ENCODE measurements at regions not wholly inside any gene's neighbourhood (a gene's known extent, or its start where the extent isn't known, plus 50 kb on each side); places are given as distances from the start of the nearest gene placed in this dataset.
"Not testable (repeated sequence)": the region's sequence is repeated elsewhere in the genome, so short reads cannot be mapped to it uniquely, and the experiment has no call there.

GRCh38 chr22:23459645-23460516 is 120.2 kb downstream of the IGLL1 start:
- not testable (repeated sequence) for DNase-seq

DNA sequence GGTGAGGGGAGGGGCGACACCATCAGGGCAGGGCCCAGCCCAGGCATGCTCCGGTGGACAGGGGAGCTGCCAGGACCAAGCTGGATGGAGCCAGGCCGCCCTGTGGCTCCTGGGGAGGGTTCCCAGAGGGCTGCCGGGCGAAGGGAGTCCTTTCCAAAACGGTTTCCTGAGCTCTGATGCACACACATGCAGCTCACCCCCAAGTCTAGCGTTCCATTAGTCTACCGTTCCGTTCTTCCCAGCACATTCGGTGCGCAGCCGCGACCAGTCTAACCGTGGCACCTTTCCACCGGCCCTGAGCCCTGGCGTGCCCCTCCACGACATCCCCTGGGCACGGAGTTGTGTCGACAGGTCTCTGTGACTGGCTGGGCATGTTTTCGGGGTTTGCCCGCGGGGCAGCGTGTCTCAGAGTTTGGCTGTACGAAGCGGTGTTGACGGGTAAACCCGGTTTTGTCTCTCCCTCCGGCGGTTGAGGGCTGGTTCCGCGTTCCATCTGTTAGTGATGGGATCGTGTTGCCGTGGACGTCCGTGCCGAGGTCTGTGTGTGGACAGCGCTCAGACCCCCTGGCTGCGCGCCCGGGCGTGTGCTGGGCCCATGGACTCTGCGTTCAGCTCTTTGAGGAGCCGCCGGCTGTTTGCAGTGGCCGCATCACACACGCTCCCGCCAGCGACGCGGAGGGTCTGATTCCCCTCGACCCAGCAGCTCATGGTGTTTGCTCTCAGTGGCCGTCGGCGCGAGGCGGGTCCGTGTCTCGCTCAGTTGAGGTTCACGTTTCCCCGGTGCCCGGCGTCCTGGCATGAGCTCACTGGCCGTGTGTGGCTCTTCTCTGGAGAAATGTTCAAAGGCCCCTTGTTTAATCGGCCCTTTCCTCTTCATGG is 121.2 kb downstream of the IGLL1 start:
- no peak for DNase-seq

DNA sequence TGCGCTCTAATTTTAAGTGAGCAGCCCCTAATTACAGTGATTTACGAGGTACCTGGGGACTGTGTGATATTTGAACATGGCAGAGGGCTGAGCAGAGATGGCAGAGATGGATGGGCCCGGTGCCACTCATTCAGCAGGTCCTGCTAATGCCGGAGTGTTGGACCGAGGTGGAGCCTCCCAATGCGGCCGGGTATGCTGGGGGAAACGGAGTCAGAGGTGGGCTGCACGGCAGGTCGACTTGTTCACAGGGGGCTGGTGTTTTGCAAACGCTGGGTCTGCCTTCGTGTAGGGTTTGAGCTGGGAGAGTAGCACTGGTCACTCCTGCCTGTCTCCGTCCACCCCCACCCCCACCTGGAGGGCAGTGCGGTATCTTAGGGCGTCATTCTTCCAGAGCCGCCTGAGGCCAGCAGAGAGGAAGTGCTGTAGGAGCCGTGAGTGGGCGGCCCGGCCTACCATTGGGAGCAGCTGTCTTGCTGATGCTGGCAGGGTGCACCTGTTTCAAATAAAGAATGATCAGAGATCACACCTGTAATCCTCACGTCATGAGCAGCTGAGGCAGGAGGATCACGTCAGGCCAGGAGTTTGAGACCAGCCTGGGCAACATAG is 122.6 kb downstream of the IGLL1 start:
- DNase-seq, result no peak

GRCh38 chr22:23456666-23457379 is 123.3 kb downstream of the IGLL1 start:
- not testable (repeated sequence) for DNase-seq

DNA sequence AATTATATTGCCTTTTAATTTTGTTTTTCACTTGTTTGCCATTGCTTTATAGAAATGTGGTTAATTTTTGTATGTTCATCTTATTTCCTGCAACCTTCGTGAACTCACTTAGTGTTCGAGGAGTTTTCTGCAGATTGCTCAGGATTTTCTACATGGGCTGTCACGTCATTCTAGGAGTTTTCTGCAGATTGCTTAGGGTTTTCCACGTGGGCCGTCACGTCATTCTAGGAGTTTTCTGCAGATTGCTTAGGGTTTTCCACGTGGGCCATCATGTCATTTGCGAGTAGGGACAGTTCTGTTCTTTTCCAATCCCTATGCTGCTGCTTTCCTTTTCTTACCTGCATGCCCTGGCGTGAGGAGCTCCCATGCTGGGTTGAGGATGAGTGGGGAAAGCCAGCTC is 125.7 kb downstream of the IGLL1 start:
- DNase-seq, result not testable (repeated sequence)

- DNase-seq, result no peak
Measured at GRCh38 chr22:23453277-23453676, 126.8 kb downstream of the IGLL1 start.

- DNase-seq, result no peak
Measured at GRCh38 chr22:23452231-23453010, 127.7 kb downstream of the IGLL1 start.

GRCh38 chr22:23451452-23452230 is 128.4 kb downstream of the IGLL1 start:
- not testable (repeated sequence) for DNase-seq

- not testable (repeated sequence) for DNase-seq
Measured at GRCh38 chr22:23450821-23451220, 129.3 kb downstream of the IGLL1 start.

- DNase-seq, result no peak
Measured at GRCh38 chr22:23450434-23450795, 129.7 kb downstream of the IGLL1 start.

DNA sequence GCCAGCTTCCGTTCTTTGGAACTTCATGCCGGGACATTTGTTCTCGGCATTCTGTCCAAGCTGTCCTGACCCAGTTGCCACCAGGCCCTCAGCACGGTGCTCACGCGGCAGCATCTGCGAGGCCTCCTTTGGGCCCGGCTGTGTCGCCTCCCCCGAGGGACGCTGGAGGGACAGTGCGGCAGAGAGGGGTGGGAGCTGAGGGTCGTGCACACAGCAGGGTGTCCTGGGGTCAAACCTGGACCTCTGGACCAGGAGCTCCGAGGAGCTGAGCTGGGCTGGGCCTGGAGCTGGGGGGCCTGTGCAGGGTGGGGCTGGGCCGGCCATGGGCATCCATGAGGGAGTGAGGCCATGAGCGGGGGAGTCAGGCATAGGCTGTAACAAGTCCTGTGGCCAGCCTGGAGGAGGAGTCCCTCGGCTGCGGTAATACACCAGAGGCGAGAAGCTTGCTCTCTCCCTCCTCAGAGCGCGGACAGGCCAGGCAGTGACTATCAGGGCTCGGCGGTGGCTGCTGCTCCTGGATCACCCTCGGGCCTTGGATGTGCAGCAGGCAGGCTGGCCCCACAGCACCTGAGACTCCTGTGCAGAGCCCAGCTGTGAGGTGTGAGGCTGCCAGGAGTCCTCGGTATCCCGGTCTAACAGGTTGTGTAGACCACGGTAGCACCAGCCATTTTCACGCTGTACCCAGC is 130.2 kb downstream of the IGLL1 start:
- DNase-seq, result not testable (repeated sequence)

- DNase-seq, result not testable (repeated sequence)
Measured at GRCh38 chr22:23448499-23449288, 131.4 kb downstream of the IGLL1 start.

DNA sequence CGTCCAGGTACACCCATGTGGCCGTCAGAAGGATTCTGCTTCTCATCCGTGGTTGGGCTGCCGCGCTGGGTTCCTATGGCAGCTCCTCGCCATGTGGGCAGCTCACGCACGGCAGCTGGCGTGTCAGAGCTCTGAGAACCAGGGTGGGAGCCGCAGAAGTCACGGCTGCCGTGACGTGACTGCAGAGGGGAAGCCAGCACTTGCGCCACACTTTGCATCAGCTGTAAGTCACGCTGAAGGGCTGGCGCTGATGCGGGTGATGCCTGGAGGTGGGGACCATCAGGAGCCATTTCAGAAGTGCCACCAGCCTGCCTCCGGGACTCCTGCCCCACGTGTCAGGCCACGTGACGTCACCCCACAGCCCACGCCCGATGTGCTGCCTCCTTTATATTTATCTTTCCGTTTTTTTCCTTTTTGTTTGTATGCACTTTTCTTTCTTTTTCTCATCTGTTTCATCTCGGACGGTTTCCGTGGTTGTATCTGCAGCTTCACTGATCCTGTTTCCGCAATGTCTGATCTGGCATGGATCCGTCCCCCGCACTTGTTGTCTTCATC is 133.2 kb downstream of the IGLL1 start:
- no peak for DNase-seq

GRCh38 chr22:23446194-23446593 is 133.9 kb downstream of the IGLL1 start:
- not testable (repeated sequence) for DNase-seq

DNA sequence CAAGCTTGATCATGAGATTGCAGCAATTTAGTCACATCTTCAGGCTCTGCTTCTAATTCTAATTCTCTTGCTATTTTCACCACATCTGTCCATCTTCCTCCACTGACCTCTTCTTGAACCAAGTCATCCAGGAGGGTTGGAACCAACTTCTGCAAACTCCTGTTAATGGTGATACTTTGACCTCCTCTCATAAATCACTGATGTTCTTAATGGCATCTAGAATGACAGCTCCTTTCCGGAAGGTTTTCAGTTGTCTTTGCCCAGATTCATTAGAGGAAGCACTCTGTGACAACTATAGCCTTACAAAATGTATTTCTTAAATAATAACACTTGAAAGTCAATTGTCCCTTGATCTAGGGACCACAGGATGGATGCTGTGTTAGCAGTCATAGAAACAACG is 136.2 kb downstream of the IGLL1 start:
- DNase-seq, result not testable (repeated sequence)

- DNase-seq, result not testable (repeated sequence)
Measured at GRCh38 chr22:23439581-23439980, 140.5 kb downstream of the IGLL1 start.

- no peak for DNase-seq
Measured at GRCh38 chr22:23438216-23438615, 141.9 kb downstream of the IGLL1 start.

- DNase-seq, result no peak
Measured at GRCh38 chr22:23437779-23438178, 142.3 kb downstream of the IGLL1 start.

- DNase-seq, result not testable (repeated sequence)
Measured at GRCh38 chr22:23437107-23437395, 143.0 kb downstream of the IGLL1 start.

All from effector CD8-positive, alpha-beta T cell (primary cell).